GM23338 (cell line): ENCODE measurements at regions not wholly inside any gene's neighbourhood (a gene's known extent, or its start where the extent isn't known, plus 50 kb on each side); places are given as distances from the start of the nearest gene placed in this dataset.

Experiments
- ATAC-seq: fragments of 200-7000 bp; cut with Tn5 transposase; 3 replicates; pipeline ENCODE4 v1.9.1; 2020
- DNase-seq: peaks from one replicate; pipeline ENCODE4 v3.0.0-alpha.2; 2015; ENCODE audit warnings: low spot score
- H2AFZ ChIP-seq: fragments of 200-600 bp; sonication (generic); 2 replicates; pipeline ENCODE4 v1.8.0; 2016; ENCODE audit warnings: antibody characterized with exemption, mild to moderate bottlenecking, moderate library complexity
- H3F3A ChIP-seq: fragments of 200-600 bp; sonication (generic); replicated peaks from 2 replicates; pipeline ENCODE4 v1.8.0; 2017; ENCODE audit warnings: antibody characterized with exemption, mixed run types, low read depth
- H3K27ac ChIP-seq: fragments of 200-600 bp; sonication (generic); 2 replicates; pipeline ENCODE4 v1.6.1; 2016; ENCODE audit warnings: low read depth
- H3K27me3 ChIP-seq: fragments of 200-600 bp; sonication (generic); 2 replicates; pipeline ENCODE4 v1.8.0; 2016; ENCODE audit warnings: mild to moderate bottlenecking, mixed run types, moderate library complexity; ENCODE audit not compliant: insufficient read depth
- H3K36me3 ChIP-seq: fragments of 200-600 bp; sonication (generic); 2 replicates; pipeline ENCODE4 v1.8.0; 2016; ENCODE audit warnings: mild to moderate bottlenecking; ENCODE audit not compliant: insufficient read depth
- H3K4me1 ChIP-seq: fragments of 200-600 bp; sonication (generic); 2 replicates; pipeline ENCODE4 v1.8.0; 2016; ENCODE audit warnings: mild to moderate bottlenecking, moderate library complexity; ENCODE audit not compliant: insufficient read depth
- H3K4me2 ChIP-seq: fragments of 200-600 bp; sonication (generic); 2 replicates; pipeline ENCODE4 v1.7.1; 2017; ENCODE audit warnings: mixed run types
- H3K4me3 ChIP-seq: fragments of 200-600 bp; sonication (generic); 2 replicates; pipeline ENCODE4 v1.6.1; 2016; ENCODE audit warnings: mixed run types
- H3K79me2 ChIP-seq: fragments of 200-600 bp; sonication (generic); replicated peaks from 2 replicates; pipeline ENCODE4 v1.8.0; 2017; ENCODE audit warnings: mild to moderate bottlenecking; ENCODE audit not compliant: insufficient read depth
- H3K9me2 ChIP-seq: fragments of 200-600 bp; sonication (generic); 2 replicates; pipeline ENCODE4 v1.8.0; 2017; ENCODE audit not compliant: insufficient read depth
- H4K20me1 ChIP-seq: fragments of 200-600 bp; sonication (generic); replicated peaks from 2 replicates; pipeline ENCODE4 v1.8.0; 2017; ENCODE audit warnings: mild to moderate bottlenecking; ENCODE audit not compliant: insufficient read depth
- H3K27ac Mint-ChIP-seq: 2 replicates; pipeline ENCODE4 v1.8.0; 2020; ENCODE audit warnings: inconsistent platforms, mild to moderate bottlenecking, moderate library complexity, mixed read lengths
- H3K27me3 Mint-ChIP-seq: 3 replicates; pipeline ENCODE4 v1.8.0; 2022; ENCODE audit warnings: low read depth, mild to moderate bottlenecking, moderate library complexity, mixed read lengths, inconsistent platforms; ENCODE audit not compliant: insufficient read depth, poor library complexity
- H3K36me3 Mint-ChIP-seq: 3 replicates; pipeline ENCODE4 v1.8.0; 2021; ENCODE audit warnings: low read depth, mild to moderate bottlenecking, inconsistent platforms, moderate library complexity, mixed read lengths
- H3K4me1 Mint-ChIP-seq: 3 replicates; pipeline ENCODE4 v1.8.0; 2020; ENCODE audit warnings: mild to moderate bottlenecking, inconsistent platforms, mixed read lengths
- H3K4me3 Mint-ChIP-seq: 3 replicates; pipeline ENCODE4 v1.8.0; 2021; ENCODE audit warnings: moderate library complexity, mild to moderate bottlenecking, inconsistent platforms, mixed read lengths
- H3K9me3 Mint-ChIP-seq: 3 replicates; pipeline ENCODE4 v1.8.0; 2020; ENCODE audit warnings: moderate library complexity, mild to moderate bottlenecking, inconsistent platforms, mixed read lengths
- CREB1 ChIP-seq: fragments of 250-450 bp; sonication (Bioruptor Pico); IDR thresholded peaks from 2 replicates; pipeline ENCODE4 v1.5.0; 2020; ENCODE audit warnings: low read depth, mild to moderate bottlenecking, moderate library complexity
- EZH2 ChIP-seq: fragments of 200-600 bp; sonication (generic); IDR thresholded peaks from one replicate; pipeline ENCODE4 v1.8.0; 2017; ENCODE audit warnings: antibody characterized with exemption, mild to moderate bottlenecking, low read depth; ENCODE audit not compliant: unreplicated experiment
- EZH2phosphoT487 ChIP-seq: fragments of 200-600 bp; sonication (generic); IDR thresholded peaks from one replicate; pipeline ENCODE4 v1.8.1; 2018; ENCODE audit warnings: antibody characterized with exemption; ENCODE audit not compliant: unreplicated experiment
- JUNB ChIP-seq: IDR thresholded peaks from one replicate; pipeline ENCODE4 v1.6.1; 2016; ENCODE audit warnings: antibody characterized with exemption; ENCODE audit not compliant: unreplicated experiment
- NANOG ChIP-seq: IDR thresholded peaks from 2 replicates; pipeline ENCODE4 v1.6.1; 2016; ENCODE audit warnings: antibody characterized with exemption, borderline replicate concordance
- POLR2AphosphoS5 ChIP-seq: IDR thresholded peaks from 2 replicates; pipeline ENCODE4 v1.6.1; 2016; ENCODE audit warnings: antibody characterized with exemption, low read depth
- STAT1 ChIP-seq: IDR thresholded peaks from one replicate; pipeline ENCODE4 v1.6.1; 2016; ENCODE audit warnings: antibody characterized with exemption; ENCODE audit not compliant: unreplicated experiment
- ZNF114 ChIP-seq: fragments of 250-450 bp; sonication (Bioruptor Pico); IDR thresholded peaks from 2 replicates; pipeline ENCODE4 v1.5.0; 2020; ENCODE audit warnings: mild to moderate bottlenecking, moderate library complexity
- ZNF331 ChIP-seq: fragments of 250-450 bp; sonication (Bioruptor Pico); IDR thresholded peaks from 2 replicates; pipeline ENCODE4 v1.5.0; 2020; ENCODE audit warnings: low read depth, mild to moderate bottlenecking, moderate library complexity
- ZNF462 ChIP-seq: fragments of 250-450 bp; sonication (Bioruptor Pico); IDR thresholded peaks from 2 replicates; pipeline ENCODE4 v1.5.0; 2020; ENCODE audit warnings: mild to moderate bottlenecking, moderate library complexity
- TF ChIP-seq, protein P1 (sequence below): IDR thresholded peaks from 2 replicates; pipeline ENCODE4 v1.6.1; 2016; ENCODE audit warnings: antibody characterized with exemption
- TF ChIP-seq, protein P2 (sequence below), 2 experiments: fragments of 200-600 bp in 1 of 2; sonication (generic) in 1 of 2; conservative IDR thresholded peaks; 2 replicates each; pipeline versions ENCODE4 v1.5.1 to v1.6.1; 2016 to 2017; ENCODE audit warnings: antibody characterized with exemption in 2 of 2, low read depth in 2 of 2, mild to moderate bottlenecking in 2 of 2, moderate library complexity in 1 of 2
- TF ChIP-seq, protein P3 (sequence below): IDR thresholded peaks from one replicate; pipeline ENCODE4 v1.6.1; 2018; ENCODE audit warnings: antibody characterized with exemption; ENCODE audit not compliant: unreplicated experiment

- H3K27ac Mint-ChIP-seq, result peak overlapping the region; percentile 67; the same call in 1 of the 2 replicates
- peak; percentile 23 for DNase-seq
- Histone ChIP-seq H3F3A (no peaks in the 10 kb centered on the region), H3K4me3 (no peak overlapping the region), H3K9me2 (no peaks in the 10 kb centered on the region), H3K79me2 (no peaks in the 10 kb centered on the region), H2AFZ (no peak overlapping the region), H3K4me1 (no peaks in the 10 kb centered on the region; the same call in 1 of the 2 replicates), H3K27ac (no peak overlapping the region), H3K36me3 (no peaks in the 10 kb centered on the region), H4K20me1 (no peaks in the 10 kb centered on the region), H3K4me2 (no peak overlapping the region), H3K27me3 (no peaks in the 10 kb centered on the region)
- TF ChIP-seq EZH2phosphoT487 (no peak), ZNF462 (CRISPR knock-in tag) (no peak), NANOG (no peak), POLR2AphosphoS5 (no peak), JUNB (no peak), ZNF114 (no peak), STAT1 (no peak), CREB1 (CRISPR knock-in tag) (no peak), ZNF331 (no peak), EZH2 (no peak)
- TF ChIP-seq, protein P1, sequence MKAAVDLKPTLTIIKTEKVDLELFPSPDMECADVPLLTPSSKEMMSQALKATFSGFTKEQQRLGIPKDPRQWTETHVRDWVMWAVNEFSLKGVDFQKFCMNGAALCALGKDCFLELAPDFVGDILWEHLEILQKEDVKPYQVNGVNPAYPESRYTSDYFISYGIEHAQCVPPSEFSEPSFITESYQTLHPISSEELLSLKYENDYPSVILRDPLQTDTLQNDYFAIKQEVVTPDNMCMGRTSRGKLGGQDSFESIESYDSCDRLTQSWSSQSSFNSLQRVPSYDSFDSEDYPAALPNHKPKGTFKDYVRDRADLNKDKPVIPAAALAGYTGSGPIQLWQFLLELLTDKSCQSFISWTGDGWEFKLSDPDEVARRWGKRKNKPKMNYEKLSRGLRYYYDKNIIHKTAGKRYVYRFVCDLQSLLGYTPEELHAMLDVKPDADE, result no peak
- TF ChIP-seq, protein P2, sequence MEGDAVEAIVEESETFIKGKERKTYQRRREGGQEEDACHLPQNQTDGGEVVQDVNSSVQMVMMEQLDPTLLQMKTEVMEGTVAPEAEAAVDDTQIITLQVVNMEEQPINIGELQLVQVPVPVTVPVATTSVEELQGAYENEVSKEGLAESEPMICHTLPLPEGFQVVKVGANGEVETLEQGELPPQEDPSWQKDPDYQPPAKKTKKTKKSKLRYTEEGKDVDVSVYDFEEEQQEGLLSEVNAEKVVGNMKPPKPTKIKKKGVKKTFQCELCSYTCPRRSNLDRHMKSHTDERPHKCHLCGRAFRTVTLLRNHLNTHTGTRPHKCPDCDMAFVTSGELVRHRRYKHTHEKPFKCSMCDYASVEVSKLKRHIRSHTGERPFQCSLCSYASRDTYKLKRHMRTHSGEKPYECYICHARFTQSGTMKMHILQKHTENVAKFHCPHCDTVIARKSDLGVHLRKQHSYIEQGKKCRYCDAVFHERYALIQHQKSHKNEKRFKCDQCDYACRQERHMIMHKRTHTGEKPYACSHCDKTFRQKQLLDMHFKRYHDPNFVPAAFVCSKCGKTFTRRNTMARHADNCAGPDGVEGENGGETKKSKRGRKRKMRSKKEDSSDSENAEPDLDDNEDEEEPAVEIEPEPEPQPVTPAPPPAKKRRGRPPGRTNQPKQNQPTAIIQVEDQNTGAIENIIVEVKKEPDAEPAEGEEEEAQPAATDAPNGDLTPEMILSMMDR (conservative IDR thresholded peaks at IDR 0.05; ENCODE audit: low read depth in 2 of 2), result no peak
- TF ChIP-seq, protein P3, sequence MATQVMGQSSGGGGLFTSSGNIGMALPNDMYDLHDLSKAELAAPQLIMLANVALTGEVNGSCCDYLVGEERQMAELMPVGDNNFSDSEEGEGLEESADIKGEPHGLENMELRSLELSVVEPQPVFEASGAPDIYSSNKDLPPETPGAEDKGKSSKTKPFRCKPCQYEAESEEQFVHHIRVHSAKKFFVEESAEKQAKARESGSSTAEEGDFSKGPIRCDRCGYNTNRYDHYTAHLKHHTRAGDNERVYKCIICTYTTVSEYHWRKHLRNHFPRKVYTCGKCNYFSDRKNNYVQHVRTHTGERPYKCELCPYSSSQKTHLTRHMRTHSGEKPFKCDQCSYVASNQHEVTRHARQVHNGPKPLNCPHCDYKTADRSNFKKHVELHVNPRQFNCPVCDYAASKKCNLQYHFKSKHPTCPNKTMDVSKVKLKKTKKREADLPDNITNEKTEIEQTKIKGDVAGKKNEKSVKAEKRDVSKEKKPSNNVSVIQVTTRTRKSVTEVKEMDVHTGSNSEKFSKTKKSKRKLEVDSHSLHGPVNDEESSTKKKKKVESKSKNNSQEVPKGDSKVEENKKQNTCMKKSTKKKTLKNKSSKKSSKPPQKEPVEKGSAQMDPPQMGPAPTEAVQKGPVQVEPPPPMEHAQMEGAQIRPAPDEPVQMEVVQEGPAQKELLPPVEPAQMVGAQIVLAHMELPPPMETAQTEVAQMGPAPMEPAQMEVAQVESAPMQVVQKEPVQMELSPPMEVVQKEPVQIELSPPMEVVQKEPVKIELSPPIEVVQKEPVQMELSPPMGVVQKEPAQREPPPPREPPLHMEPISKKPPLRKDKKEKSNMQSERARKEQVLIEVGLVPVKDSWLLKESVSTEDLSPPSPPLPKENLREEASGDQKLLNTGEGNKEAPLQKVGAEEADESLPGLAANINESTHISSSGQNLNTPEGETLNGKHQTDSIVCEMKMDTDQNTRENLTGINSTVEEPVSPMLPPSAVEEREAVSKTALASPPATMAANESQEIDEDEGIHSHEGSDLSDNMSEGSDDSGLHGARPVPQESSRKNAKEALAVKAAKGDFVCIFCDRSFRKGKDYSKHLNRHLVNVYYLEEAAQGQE, result no peak
- peaks cover 8% of the 10 kb centered on the region for H3K36me3 Mint-ChIP-seq
- no peak overlapping the region; the same call in 2 of the 3 replicates for H3K4me3 Mint-ChIP-seq
- H3K27me3 Mint-ChIP-seq, result peaks cover 10% of the 10 kb centered on the region
- ATAC-seq, result peak; percentile 35
- peaks cover 18% of the 10 kb centered on the region for H3K9me3 Mint-ChIP-seq
- H3K4me1 Mint-ChIP-seq, result peaks cover 24% of the 10 kb centered on the region
These were observed 70.9 kb upstream of the GSE1 start for GRCh38 chr16:85541980-85542900.
